ENCODE measurements at regions not wholly inside any gene's neighbourhood (a gene's known extent, or its start where the extent isn't known, plus 50 kb on each side); places are given as distances from the start of the nearest gene placed in this dataset.

- TF ChIP-seq CTCF (IDR thresholded peaks at IDR 0.05) (no peak), ZFX (IDR thresholded peaks at IDR 0.05; ENCODE audit: borderline replicate concordance) (no peak)
Observed at GRCh38 chr2:67954093-67954748, 108.6 kb downstream of the C1D start.

Data from 22Rv1 (cell line).